Psoas muscle (tissue), 7 donors: ENCODE measurements at regions not wholly inside any gene's neighbourhood (a gene's known extent, or its start where the extent isn't known, plus 50 kb on each side); places are given as distances from the start of the nearest gene placed in this dataset.

Experiments
- ATAC-seq, 4 donors: fragments of 200-7000 bp; cut with Tn5 transposase; one replicate each; pipeline ENCODE4 v1.9.1; 2020; ENCODE audit warnings: moderate library complexity in 3 of 4, mild to moderate bottlenecking in 2 of 4
- DNase-seq, 2 donors: peaks; one replicate each; pipeline ENCODE4 v3.0.0-alpha.2; 2020
- H3K27ac ChIP-seq: fragments of 200-600 bp; one replicate; pipeline ENCODE4 v1.8.0; 2022
- H3K27me3 ChIP-seq, 3 donors: fragments of 200-600 bp in 1 of 3; one replicate each; pipeline versions ENCODE4 v1.6.1 to v1.8.0; 2013 to 2022; ENCODE audit warnings: low read length in 2 of 3, mild to moderate bottlenecking in 2 of 3, moderate library complexity in 1 of 3; ENCODE audit not compliant: insufficient read depth in 3 of 3
- H3K36me3 ChIP-seq, 2 donors: fragments of 200-600 bp in 1 of 2; one replicate each; pipeline versions ENCODE4 v1.6.1 to v1.8.0; 2013 to 2022; ENCODE audit warnings: low read depth in 1 of 2, mild to moderate bottlenecking in 1 of 2, moderate library complexity in 1 of 2; ENCODE audit not compliant: insufficient read depth in 1 of 2
- H3K4me1 ChIP-seq: fragments of 200-600 bp; one replicate; pipeline ENCODE4 v1.8.0; 2022
- H3K4me3 ChIP-seq: fragments of 200-600 bp; one replicate; pipeline ENCODE4 v1.8.0; 2022; ENCODE audit warnings: mild to moderate bottlenecking
- H3K9me3 ChIP-seq: fragments of 200-600 bp; one replicate; pipeline ENCODE4 v1.8.0; 2022
- CTCF ChIP-seq: fragments of 200-600 bp; IDR thresholded peaks from one replicate; pipeline ENCODE4 v1.8.0; 2022; ENCODE audit warnings: antibody characterized with exemption
- WGBS, 3 donors: extraction: QIAGEN DNeasy Blood & Tissue Kit; methylation state at CpG; one replicate each; pipeline versions ENCODE4 v1.1.6 to v1.1.7; 2013; 5-methylcytosine and 5-hydroxymethylcytosine counted together
- intact Hi-C, 2 donors: fragments of 100-400 bp; cut with DNase I; formaldehyde crosslinking; loops; one replicate each; pipeline versions ENCODE4 v1.11.0 to v1.14.2; 2022
- donor health status: healthy with polysubstance abuse.
- donor health status: DM: no; HTN: no; CAD: no; lungs with moderate emphysema.
- donor health status: Bipolar disorder and iron deficiency.
- donor health status: healthy.
- donor health status: DM: yes; HTN: yes; CAD: no.
- donor health status: DM: no; HTN: no; CAD: no.
- donor health status: DM: yes; HTN: yes; CAD: no.

- no peak for TF ChIP-seq CTCF
- no peak overlapping the region for H3K27ac ChIP-seq
- no peak overlapping the region for H3K4me3 ChIP-seq
- no peaks in the 10 kb centered on the region for H3K4me1 ChIP-seq
- H3K9me3 ChIP-seq = no peaks in the 10 kb centered on the region
- intact Hi-C loops = loop anchor here in 1 of 2 donors (5.0 kb wide), 1 partner anchor 171 kb away; no protein-coding TSS in a partner anchor
- DNase-seq (no peak), ATAC-seq (no peak)
- WGBS, 3 donors = 78 to 88% (median 81%) methylated on average over 5 of the region's 5 CpGs
- no peaks in the 10 kb centered on the region for H3K36me3 ChIP-seq
- no peaks in the 10 kb centered on the region for H3K27me3 ChIP-seq
These were observed 310.9 kb downstream of the PSAT1 start for GRCh38 chr9:78607853-78608252.

GRCh38 chr9:78609450-78609849, 312.5 kb downstream of the PSAT1 start:
- TF ChIP-seq CTCF = no peak
- whole genome bisulfite sequencing, 3 donors = 33 to 39% (median 37%) methylated on average over 8 of the region's 8 CpGs
- Histone ChIP-seq H3K9me3 (no peaks in the 10 kb centered on the region), H3K27me3 (no peaks in the 10 kb centered on the region), H3K4me3 (no peak overlapping the region), H3K36me3 (no peaks in the 10 kb centered on the region), H3K4me1 (no peaks in the 10 kb centered on the region), H3K27ac (no peak overlapping the region)
- intact Hi-C loops = loop anchor here in 1 of 2 donors (5.0 kb wide), 1 partner anchor 172 kb away; no protein-coding TSS in a partner anchor
- ATAC-seq (no peak), DNase-seq (no peak)

- intact Hi-C loops = no loop called here
- no peak for TF ChIP-seq CTCF
- ATAC-seq = no peak
These were observed 315.2 kb downstream of the PSAT1 start for GRCh38 chr9:78612091-78612490.

GRCh38 chr9:78613006-78613405, 316.1 kb downstream of the PSAT1 start:
- DNase-seq = no peak
- H3K27me3 ChIP-seq = no peaks in the 10 kb centered on the region
- H3K9me3 ChIP-seq = no peaks in the 10 kb centered on the region
- TF ChIP-seq CTCF = no peak
- no peak for ATAC-seq
- no peaks in the 10 kb centered on the region for H3K4me1 ChIP-seq
- H3K36me3 ChIP-seq = no peaks in the 10 kb centered on the region
- H3K27ac ChIP-seq = no peak overlapping the region
- no peak overlapping the region for H3K4me3 ChIP-seq
- WGBS, 3 donors = 63 to 83% (median 81%) methylated on average over 3 of the region's 3 CpGs
- intact Hi-C loops = no loop called here

More at GRCh38 chr9:78612091-78612490, 315.2 kb downstream of the PSAT1 start:
- no peaks in the 10 kb centered on the region for H3K27me3 ChIP-seq
- DNase-seq = no peak
- H3K36me3 ChIP-seq = no peaks in the 10 kb centered on the region
- H3K9me3 ChIP-seq = no peaks in the 10 kb centered on the region
- no peak overlapping the region for H3K4me3 ChIP-seq
- H3K27ac ChIP-seq = no peak overlapping the region
- WGBS, 3 donors = 66 to 92% (median 72%) methylated on average over 2 of the region's 2 CpGs
- H3K4me1 ChIP-seq = no peaks in the 10 kb centered on the region

GRCh38 chr9:78614892-78615291, 318.0 kb downstream of the PSAT1 start:
- 45 to 68% (median 50%) methylated on average over 3 of the region's 3 CpGs for WGBS, 3 donors
- H3K27ac ChIP-seq = no peak overlapping the region
- DNase-seq = no peak
- no peaks in the 10 kb centered on the region for H3K36me3 ChIP-seq
- ATAC-seq = no peak
- H3K9me3 ChIP-seq = no peaks in the 10 kb centered on the region
- intact Hi-C loops = no loop called here
- H3K27me3 ChIP-seq = no peaks in the 10 kb centered on the region
- no peak overlapping the region for H3K4me3 ChIP-seq
- TF ChIP-seq CTCF = no peak
- no peaks in the 10 kb centered on the region for H3K4me1 ChIP-seq
